ENCODE measurements at regions not wholly inside any gene's neighbourhood (a gene's known extent, or its start where the extent isn't known, plus 50 kb on each side); places are given as distances from the start of the nearest gene placed in this dataset.

- TF ChIP-seq CTCF (conservative IDR thresholded peaks at IDR 0.05) (no peak), ZFX (IDR thresholded peaks at IDR 0.05) (no peak)
- H3K27ac ChIP-seq, result no peak overlapping the region
These were observed 433.3 kb upstream of the SLITRK1 start for GRCh38 chr13:84315527-84315926.

- H3K27ac ChIP-seq, result no peak overlapping the region
- no peak for TF ChIP-seq CTCF (conservative IDR thresholded peaks at IDR 0.05)
- no peak for TF ChIP-seq ZFX (IDR thresholded peaks at IDR 0.05)
These were observed 420.8 kb upstream of the SLITRK1 start for GRCh38 chr13:84303035-84303434.

- no peak overlapping the region for H3K27ac ChIP-seq
- TF ChIP-seq CTCF (conservative IDR thresholded peaks at IDR 0.05) (no peak), ZFX (IDR thresholded peaks at IDR 0.05) (no peak)
These were observed 415.0 kb upstream of the SLITRK1 start for GRCh38 chr13:84297251-84297650.

GRCh38 chr13:84296401-84296800, 414.1 kb upstream of the SLITRK1 start:
- no peak overlapping the region for H3K27ac ChIP-seq
- TF ChIP-seq ZFX (IDR thresholded peaks at IDR 0.05), result no peak

- TF ChIP-seq CTCF (conservative IDR thresholded peaks at IDR 0.05), result no peak
- TF ChIP-seq ZFX (IDR thresholded peaks at IDR 0.05), result no peak
- no peak overlapping the region for H3K27ac ChIP-seq
These were observed 412.3 kb upstream of the SLITRK1 start for GRCh38 chr13:84294576-84294975.

- no peak for TF ChIP-seq CTCF (conservative IDR thresholded peaks at IDR 0.05)
- TF ChIP-seq ZFX (IDR thresholded peaks at IDR 0.05), result no peak
- H3K27ac ChIP-seq, result no peak overlapping the region
These were observed 408.1 kb upstream of the SLITRK1 start for GRCh38 chr13:84290386-84290785.

- no peak overlapping the region for H3K27ac ChIP-seq
- no peak for TF ChIP-seq CTCF (conservative IDR thresholded peaks at IDR 0.05)
- TF ChIP-seq ZFX (IDR thresholded peaks at IDR 0.05), result no peak
These were observed 396.9 kb upstream of the SLITRK1 start for GRCh38 chr13:84279166-84279565.

GRCh38 chr13:84272877-84273562, 390.7 kb upstream of the SLITRK1 start:
- H3K27ac ChIP-seq, result no peak overlapping the region

More at GRCh38 chr13:84272877-84273562, 390.7 kb upstream of the SLITRK1 start:
- TF ChIP-seq CTCF (conservative IDR thresholded peaks at IDR 0.05) (no peak), ZFX (IDR thresholded peaks at IDR 0.05) (no peak)
